ENCODE measurements at regions not wholly inside any gene's neighbourhood (a gene's known extent, or its start where the extent isn't known, plus 50 kb on each side); places are given as distances from the start of the nearest gene placed in this dataset.

- TF ChIP-seq MAX (IDR thresholded peaks at IDR 0.05) (no peak), FOSB (CRISPR knock-in tag; IDR thresholded peaks at IDR 0.05) (no peak), NPAS2 (CRISPR knock-in tag; IDR thresholded peaks at IDR 0.05; ENCODE audit: borderline replicate concordance) (no peak), PHF8 (IDR thresholded peaks at IDR 0.05; ENCODE audit: borderline replicate concordance, low read depth) (no peak), HOXB5 (CRISPR knock-in tag; IDR thresholded peaks at IDR 0.05) (no peak), KDM5A (IDR thresholded peaks at IDR 0.05) (no peak), TFCP2L1 (CRISPR knock-in tag; IDR thresholded peaks at IDR 0.05) (no peak)
These were observed 121.8 kb downstream of the SYF2 start (continued) for GRCh38 chr1:25110485-25110884.

GRCh38 chr1:25110036-25110435, 122.3 kb downstream of the SYF2 start:
- no peak overlapping the region for H3K27ac ChIP-seq
- WGBS (ENCODE audit: missing lambda C conversion rate), result 62% methylated on average over 5 of the region's 5 CpGs
- no peak overlapping the region for H3K4me2 ChIP-seq
- H3K9me3 ChIP-seq, result peaks cover 6% of the 10 kb centered on the region; the same call in 2 of the 3 replicates
- TF ChIP-seq E2F6 (IDR thresholded peaks at IDR 0.05; ENCODE audit: borderline replicate concordance, low read depth) (no peak), RFX5 (IDR thresholded peaks at IDR 0.05) (no peak), TP53 (CRISPR knock-in tag; IDR thresholded peaks at IDR 0.05) (no peak), POLR2A (IDR thresholded peaks at IDR 0.05; ENCODE audit: low read length) (no peak), RNF2 (IDR thresholded peaks at IDR 0.05; ENCODE audit: borderline replicate concordance, low read depth) (no peak), BHLHE40 (IDR thresholded peaks at IDR 0.05; ENCODE audit: low read depth, low read length) (no peak), HOXB5 (CRISPR knock-in tag; IDR thresholded peaks at IDR 0.05) (no peak)
- CTCF ChIA-PET, result no interaction called here
- H3K4me1 ChIP-seq, result no peaks in the 10 kb centered on the region
- FAIRE-seq (no peak), DNase-seq (ENCODE audit: low read depth in 1 of 2, low spot score in 1 of 2) (no peak), ATAC-seq (no peak)
- POLR2A ChIA-PET, result no interaction called here
- no peak overlapping the region for H3K4me3 ChIP-seq

GRCh38 chr1:25109531-25109951, 122.8 kb downstream of the SYF2 start:
- no peak overlapping the region for H3K4me2 ChIP-seq
- ATAC-seq (no peak), DNase-seq (ENCODE audit: low read depth in 1 of 2, low spot score in 1 of 2) (no peak), FAIRE-seq (no peak)
- ChIA-PET CTCF (no interaction called here), POLR2A (no interaction called here)
- H3K9me3 ChIP-seq, result peaks cover 6% of the 10 kb centered on the region; the same call in 2 of the 3 replicates
- no peaks in the 10 kb centered on the region for H3K4me1 ChIP-seq
- H3K4me3 ChIP-seq, result no peak overlapping the region
- 92% methylated on average over 2 of the region's 2 CpGs for WGBS (ENCODE audit: missing lambda C conversion rate)
- no peak overlapping the region for H3K27ac ChIP-seq
- TF ChIP-seq FOSL2 (IDR thresholded peaks at IDR 0.05) (no peak), FOSL2 (CRISPR knock-in tag; IDR thresholded peaks at IDR 0.05) (no peak), BCL3 (IDR thresholded peaks at IDR 0.05) (no peak), USF2 (IDR thresholded peaks at IDR 0.05) (peak; percentile 23; the same call in 1 of the 2 replicates)

GRCh38 chr1:25107643-25108010, 124.7 kb downstream of the SYF2 start:
- ATAC-seq, result no peak
- POLR2A ChIA-PET, result no interaction called here
- Histone ChIP-seq H3K27ac (no peak overlapping the region), H3K4me2 (no peak overlapping the region), H3K9me3 (peaks cover 6% of the 10 kb centered on the region; the same call in 2 of the 3 replicates), H3K4me3 (no peak overlapping the region), H3K4me1 (no peaks in the 10 kb centered on the region)
- CTCF ChIA-PET, result interaction anchor here (0.6 to 1.5 kb wide), 4 partner anchors 9 to 164 kb away, joined by 3 to 5 read pairs (median 3); no protein-coding TSS in a partner anchor
- FAIRE-seq, result no peak
- DNase-seq (ENCODE audit: low read depth in 1 of 2, low spot score in 1 of 2), result no peak
- 63% methylated on average over 5 of the region's 9 CpGs for WGBS (ENCODE audit: missing lambda C conversion rate)
- TF ChIP-seq REST (IDR thresholded peaks at IDR 0.05) (no peak), KDM5A (IDR thresholded peaks at IDR 0.05) (no peak), ZFP36 (IDR thresholded peaks at IDR 0.05; ENCODE audit: borderline replicate concordance, partially characterized antibody) (no peak)

Data from A549 (cell line).